ENCODE measurements at regions not wholly inside any gene's neighbourhood (a gene's known extent, or its start where the extent isn't known, plus 50 kb on each side); places are given as distances from the start of the nearest gene placed in this dataset.
A peak's percentile ranks its signal among the peaks of the same experiment; 100 is the strongest.

GRCh38 chr6:44062771-44063560, 64.3 kb downstream of the MRPL14 start:
- Histone ChIP-seq H3K4me1 (peaks cover 24% of the 10 kb centered on the region), H3K4me3 (no peak overlapping the region), H3K36me3 (ENCODE audit: low read depth, missing control alignments) (no peaks in the 10 kb centered on the region), H3K9me3 (no peaks in the 10 kb centered on the region), H3K27ac (no peak overlapping the region), H3K27me3 (no peaks in the 10 kb centered on the region)
- intact Hi-C loops (cut with DNase I; ENCODE audit: low total_unique reads): no loop called here
- DNase-seq: peak; percentile 67
- no peak for TF ChIP-seq POLR2A (IDR thresholded peaks at IDR 0.05)
- peak; percentile 42 to 61 (median 51) for TF ChIP-seq CTCF (IDR thresholded peaks at IDR 0.05)
- WGBS, 2 donors: 52 to 82% methylated on average over 3 to 20 of the region's 20 CpGs

GRCh38 chr6:44062105-44062770, 65.0 kb downstream of the MRPL14 start:
- no peaks in the 10 kb centered on the region for H3K27me3 ChIP-seq
- H3K36me3 ChIP-seq (ENCODE audit: low read depth, missing control alignments): no peaks in the 10 kb centered on the region
- WGBS, 2 donors: 84 to 89% methylated on average over 3 of the region's 3 CpGs
- no peak for DNase-seq
- H3K4me1 ChIP-seq: peaks cover 24% of the 10 kb centered on the region
- no peak overlapping the region for H3K27ac ChIP-seq
- intact Hi-C loops (cut with DNase I; ENCODE audit: low total_unique reads): no loop called here
- no peak overlapping the region for H3K4me3 ChIP-seq
- no peaks in the 10 kb centered on the region for H3K9me3 ChIP-seq
- TF ChIP-seq CTCF (IDR thresholded peaks at IDR 0.05) (no peak), POLR2A (IDR thresholded peaks at IDR 0.05) (no peak)

GRCh38 chr6:44061375-44062104, 65.7 kb downstream of the MRPL14 start:
- no peak for TF ChIP-seq POLR2A (IDR thresholded peaks at IDR 0.05)
- no peak for TF ChIP-seq CTCF (IDR thresholded peaks at IDR 0.05)
- 80% methylated on average over 5 of the region's 5 CpGs for WGBS, 2 donors
- Histone ChIP-seq H3K27me3 (no peaks in the 10 kb centered on the region), H3K27ac (no peak overlapping the region), H3K4me3 (no peak overlapping the region), H3K4me1 (peaks cover 24% of the 10 kb centered on the region), H3K36me3 (ENCODE audit: low read depth, missing control alignments) (no peaks in the 10 kb centered on the region), H3K9me3 (no peaks in the 10 kb centered on the region)
- DNase-seq: no peak
- intact Hi-C loops (cut with DNase I; ENCODE audit: low total_unique reads): no loop called here

GRCh38 chr6:44060612-44061374, 66.5 kb downstream of the MRPL14 start:
- Histone ChIP-seq H3K36me3 (ENCODE audit: low read depth, missing control alignments) (no peaks in the 10 kb centered on the region), H3K9me3 (no peaks in the 10 kb centered on the region), H3K27ac (no peak overlapping the region), H3K4me3 (no peak overlapping the region), H3K27me3 (no peaks in the 10 kb centered on the region), H3K4me1 (peaks cover 24% of the 10 kb centered on the region)
- no peak for TF ChIP-seq POLR2A (IDR thresholded peaks at IDR 0.05)
- no peak for TF ChIP-seq CTCF (IDR thresholded peaks at IDR 0.05)
- no peak for DNase-seq
- 94 to 96% methylated on average over 10 of the region's 10 CpGs for WGBS, 2 donors
- intact Hi-C loops (cut with DNase I; ENCODE audit: low total_unique reads): no loop called here
